Esophagus squamous epithelium (tissue), 5 donors: ENCODE measurements at regions not wholly inside any gene's neighbourhood (a gene's known extent, or its start where the extent isn't known, plus 50 kb on each side); places are given as distances from the start of the nearest gene placed in this dataset.
"Not testable (repeated sequence)": the region's sequence is repeated elsewhere in the genome, so short reads cannot be mapped to it uniquely, and the experiment has no call there.

Source experiments
- DNase-seq: peaks from one replicate; lab custom pipeline; 2025; lab: John Stamatoyannopoulos, UW
- H3K27ac ChIP-seq, 4 donors: fragments of 200-600 bp; sonication (generic); one replicate each; pipeline ENCODE4 v1.5.1; 2016 to 2019; ENCODE audit warnings: mild to moderate bottlenecking in 1 of 4
- H3K27me3 ChIP-seq, 4 donors: fragments of 200-600 bp; sonication (generic); 1 replicate in 3 of 4; 2 replicates in 1 of 4; pipeline versions ENCODE4 v1.5.1 to v1.6.0; 2017 to 2021; ENCODE audit warnings: antibody characterized with exemption in 1 of 4
- H3K36me3 ChIP-seq, 3 donors: fragments of 200-600 bp; sonication (generic); one replicate each; pipeline ENCODE4 v1.5.1; 2016 to 2019
- H3K4me1 ChIP-seq, 3 donors: fragments of 200-600 bp; sonication (generic); one replicate each; pipeline ENCODE4 v1.5.1; 2017 to 2019
- H3K4me3 ChIP-seq, 4 donors: fragments of 200-600 bp; sonication (generic); 1 replicate in 3 of 4; 2 replicates in 1 of 4; pipeline ENCODE4 v1.5.1; 2016 to 2019; ENCODE audit warnings: mild to moderate bottlenecking in 2 of 4, moderate library complexity in 1 of 4
- H3K9me3 ChIP-seq, 3 donors: fragments of 200-600 bp; sonication (generic); one replicate each; pipeline ENCODE4 v1.5.1; 2016 to 2019
- CTCF ChIP-seq, 6 experiments: fragments of 450-650 bp in 4 of 6; fragments of 200-600 bp in 2 of 6; sonication (generic) in 2 of 6; IDR thresholded peaks; one replicate each; pipeline ENCODE4 v1.5.1; 2016 to 2019; ENCODE audit warnings: antibody characterized with exemption in 6 of 6, mild to moderate bottlenecking in 4 of 6, moderate library complexity in 4 of 6
- POLR2A ChIP-seq, 4 donors: fragments of 450-650 bp; IDR thresholded peaks; one replicate each; pipeline ENCODE4 v1.6.1; 2017; ENCODE audit warnings: antibody characterized with exemption in 4 of 4, mild to moderate bottlenecking in 4 of 4, moderate library complexity in 3 of 4
- WGBS, 2 donors: methylation state at CpG; one replicate each; pipeline ENCODE4 v1.1.5; 2018; 5-methylcytosine and 5-hydroxymethylcytosine counted together
- intact Hi-C: fragments of 100-400 bp; cut with DNase I; formaldehyde crosslinking; loops from one replicate; pipeline ENCODE4 v1.15.0; 2022
- donor health status: DM: yes; HTN: yes; CAD: no.

- no peak for DNase-seq
- TF ChIP-seq POLR2A (IDR thresholded peaks at IDR 0.05), result no peak
- TF ChIP-seq CTCF (IDR thresholded peaks at IDR 0.05), result no peak
- H3K4me1 ChIP-seq, result peaks cover 0 to 13% (median 0%) of the 10 kb centered on the region in 3 donors
- H3K9me3 ChIP-seq, result no peaks in the 10 kb centered on the region
- H3K36me3 ChIP-seq, result no peaks in the 10 kb centered on the region
- WGBS, 2 donors, result 81% methylated on average over 5 of the region's 5 CpGs
- no peaks in the 10 kb centered on the region for H3K27me3 ChIP-seq
- H3K27ac ChIP-seq, result no peak overlapping the region
- intact Hi-C loops, result no loop called here
- no peak overlapping the region for H3K4me3 ChIP-seq
Observed at GRCh38 chr1:93764366-93764750, 82.7 kb upstream of the BCAR3 start.

GRCh38 chr1:93763704-93764365 lies 82.2 kb upstream of the BCAR3 start:
- H3K36me3 ChIP-seq, result no peaks in the 10 kb centered on the region
- WGBS, 2 donors, result 88% methylated on average over 5 of the region's 5 CpGs

GRCh38 chr1:93758842-93759515 lies 77.3 kb upstream of the BCAR3 start:
- TF ChIP-seq POLR2A (IDR thresholded peaks at IDR 0.05) (no peak), CTCF (IDR thresholded peaks at IDR 0.05) (no peak)
- Histone ChIP-seq H3K36me3 (no peaks in the 10 kb centered on the region), H3K4me3 (no peak overlapping the region), H3K27me3 (no peaks in the 10 kb centered on the region), H3K27ac (no peak overlapping the region), H3K9me3 (no peaks in the 10 kb centered on the region), H3K4me1 (peaks cover 0 to 21% (median 3%) of the 10 kb centered on the region in 3 donors)
- 56 to 71% methylated on average over 7 of the region's 7 CpGs for WGBS, 2 donors
- intact Hi-C loops, result no loop called here
- DNase-seq, result no peak

More at GRCh38 chr1:93763704-93764365, 82.2 kb upstream of the BCAR3 start:
- Histone ChIP-seq H3K4me1 (peaks cover 0 to 8% (median 3%) of the 10 kb centered on the region in 3 donors), H3K27me3 (no peaks in the 10 kb centered on the region), H3K9me3 (no peaks in the 10 kb centered on the region), H3K27ac (no peak overlapping the region), H3K4me3 (no peak overlapping the region)
- intact Hi-C loops, result no loop called here
- no peak for TF ChIP-seq CTCF (IDR thresholded peaks at IDR 0.05)
- no peak for DNase-seq

GRCh38 chr1:93757256-93758036 lies 75.8 kb upstream of the BCAR3 start:
- no peak for DNase-seq
- Histone ChIP-seq H3K4me1 (peaks cover 0 to 27% (median 3%) of the 10 kb centered on the region in 3 donors), H3K9me3 (no peaks in the 10 kb centered on the region), H3K27me3 (no peaks in the 10 kb centered on the region), H3K36me3 (no peaks in the 10 kb centered on the region), H3K27ac (no peak overlapping the region), H3K4me3 (no peak overlapping the region)
- no peak for TF ChIP-seq POLR2A (IDR thresholded peaks at IDR 0.05)
- no peak for TF ChIP-seq CTCF (IDR thresholded peaks at IDR 0.05)
- intact Hi-C loops, result no loop called here
- 76 to 92% methylated on average over 7 to 8 of the region's 8 CpGs for WGBS, 2 donors

- no peak for TF ChIP-seq CTCF (IDR thresholded peaks at IDR 0.05)
- TF ChIP-seq POLR2A (IDR thresholded peaks at IDR 0.05), result no peak
- DNase-seq, result no peak
- H3K4me3 ChIP-seq, result no peak overlapping the region
- no peaks in the 10 kb centered on the region for H3K36me3 ChIP-seq
- no peaks in the 10 kb centered on the region for H3K9me3 ChIP-seq
- no peaks in the 10 kb centered on the region for H3K27me3 ChIP-seq
- intact Hi-C loops, result no loop called here
- H3K4me1 ChIP-seq, result peaks cover 0 to 35% (median 3%) of the 10 kb centered on the region in 3 donors
- no peak overlapping the region for H3K27ac ChIP-seq
Observed at GRCh38 chr1:93756657-93757056, 75.0 kb upstream of the BCAR3 start.

- intact Hi-C loops, DNase-seq: not testable (repeated sequence)
- peaks cover 0 to 48% (median 3%) of the 10 kb centered on the region in 3 donors for H3K4me1 ChIP-seq
Observed at GRCh38 chr1:93755251-93755715, 73.6 kb upstream of the BCAR3 start.

More at GRCh38 chr1:93755251-93755715, 73.6 kb upstream of the BCAR3 start:
- H3K9me3 ChIP-seq, H3K4me3 ChIP-seq, H3K27me3 ChIP-seq, H3K36me3 ChIP-seq, H3K27ac ChIP-seq: not testable (repeated sequence)
